ENCODE measurements at regions not wholly inside any gene's neighbourhood (a gene's known extent, or its start where the extent isn't known, plus 50 kb on each side); places are given as distances from the start of the nearest gene placed in this dataset.
"Not testable (repeated sequence)": the region's sequence is repeated elsewhere in the genome, so short reads cannot be mapped to it uniquely, and the experiment has no call there.

DNA sequence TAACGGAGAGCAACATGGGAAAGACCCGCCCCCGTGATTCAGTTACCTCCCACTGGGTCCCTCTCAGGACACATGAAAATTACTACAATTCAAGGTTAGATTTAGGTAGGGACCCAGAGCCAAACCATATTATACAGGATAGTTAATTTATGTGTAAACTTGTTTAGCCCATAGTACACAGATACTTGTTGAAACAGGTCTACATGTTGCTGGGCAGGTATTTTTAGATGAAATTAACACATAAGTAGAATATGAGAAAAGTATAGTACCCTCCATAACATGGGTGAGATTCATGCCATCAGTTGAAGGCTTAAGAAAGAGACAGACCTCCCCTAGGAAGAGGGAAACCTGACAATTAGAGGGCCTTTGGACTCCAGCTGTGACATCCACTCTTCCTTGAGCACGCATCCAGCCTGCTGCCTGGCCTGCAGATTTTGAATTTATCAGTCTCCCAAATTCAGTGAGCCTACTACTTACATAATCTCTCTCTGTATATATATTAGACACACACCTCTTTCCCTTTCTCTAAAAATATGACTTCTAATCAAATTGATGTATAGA is 463.5 kb upstream of the NETO1 start:
- H2BK20ac ChIP-seq (ENCODE audit: low read depth, low read length, poor library complexity, severe bottlenecking) = no peak overlapping the region
- H2AFZ ChIP-seq (ENCODE audit: low read length) = no peak overlapping the region

DNA sequence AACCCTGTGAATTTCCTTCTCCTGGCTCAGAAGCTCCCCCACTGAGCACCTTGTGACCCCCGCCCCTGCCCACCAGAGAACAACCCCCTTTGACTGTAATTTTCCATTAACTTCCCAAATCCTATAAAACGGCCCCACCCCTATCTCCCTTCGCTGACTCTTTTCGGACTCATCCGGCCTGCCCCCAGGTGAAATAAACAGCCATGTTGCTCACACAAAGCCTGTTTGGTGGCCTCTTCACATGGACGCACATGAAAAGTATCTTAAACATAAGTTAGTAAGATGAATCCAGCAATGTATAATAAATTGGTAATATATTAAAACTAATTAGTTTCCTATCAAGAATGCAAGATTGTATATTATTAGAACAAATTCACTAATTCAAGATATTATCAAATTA is 462.3 kb upstream of the NETO1 start:
- H3K23me2 ChIP-seq (ENCODE audit: insufficient read length, low read depth, low read length, poor library complexity, severe bottlenecking); H3K4me2 ChIP-seq (ENCODE audit: insufficient read depth, insufficient read length, low read length): not testable (repeated sequence)

More for the DNA sequence above, 463.5 kb upstream of the NETO1 start:
- no peak overlapping the region for H3K18ac ChIP-seq (ENCODE audit: insufficient read length, low read depth, low read length)
- H2BK5ac ChIP-seq (ENCODE audit: insufficient read length, low read length) = no peak overlapping the region
- Mint-ChIP-seq H3K4me1 (peaks cover 17 to 19% of the 10 kb centered on the region in 2 experiments), H3K27ac (no peak overlapping the region; a peak in 1 of 7 replicates), H3K36me3 (ENCODE audit: insufficient read depth in 1 of 3, low read depth in 3 of 3) (no peaks in the 10 kb centered on the region), H3K4me3 (no peak overlapping the region), H3K9me3 (no peaks in the 10 kb centered on the region), H3K27me3 (ENCODE audit: low read depth) (no peaks in the 10 kb centered on the region)
- H4K5ac ChIP-seq (ENCODE audit: insufficient read length, low read depth, low read length) = no peak overlapping the region
- no peaks in the 10 kb centered on the region for H3K23me2 ChIP-seq (ENCODE audit: insufficient read length, low read depth, low read length, poor library complexity, severe bottlenecking)
- H3K4me1 ChIP-seq (ENCODE audit: insufficient read depth, low read length) = no peaks in the 10 kb centered on the region
- H3K4ac ChIP-seq (ENCODE audit: low read depth, low read length) = no peak overlapping the region
- H2BK15ac ChIP-seq (ENCODE audit: low read depth, low read length) = no peak overlapping the region
- H3K23ac ChIP-seq (ENCODE audit: insufficient read length, low read depth, low read length) = no peak overlapping the region
- no peak overlapping the region for H4K91ac ChIP-seq (ENCODE audit: insufficient read length, low read depth, low read length)
- H2BK120ac ChIP-seq (ENCODE audit: low read depth, low read length, poor library complexity, severe bottlenecking) = no peak overlapping the region
- no peak overlapping the region for H4K8ac ChIP-seq (replicated peaks; ENCODE audit: insufficient read length, low read depth, low read length)
- H2BK12ac ChIP-seq (ENCODE audit: insufficient read length, low read depth, low read length) = no peak overlapping the region
- no peak overlapping the region for H3K9ac ChIP-seq (ENCODE audit: extremely low read depth, insufficient read length, low read length)
- DNase-seq = no peak
- no peak overlapping the region for H2AK5ac ChIP-seq (ENCODE audit: insufficient read length, low read length)
- no peaks in the 10 kb centered on the region for H3K9me3 ChIP-seq (ENCODE audit: control insufficient read depth, low read depth, low read length)
- no peak overlapping the region for H3T11ph ChIP-seq (ENCODE audit: low read length)
- H3K14ac ChIP-seq (ENCODE audit: insufficient read depth, low read length) = no peak overlapping the region
- no CpG with 5 or more reads among the region's 4 CpGs for WGBS (ENCODE audit: extremely low coverage, insufficient read length, low lambda C conversion rate)
- no peaks in the 10 kb centered on the region for H4K20me1 ChIP-seq (ENCODE audit: control insufficient read depth, insufficient read depth, insufficient read length)
- no peak overlapping the region for H3K56ac ChIP-seq (ENCODE audit: insufficient read length, low read depth, low read length)
- no peaks in the 10 kb centered on the region for H3K79me2 ChIP-seq (ENCODE audit: insufficient read depth, low read length)
- H3K27ac ChIP-seq (ENCODE audit: insufficient read length, low read depth, low read length) = no peak overlapping the region
- H3K79me1 ChIP-seq (ENCODE audit: insufficient read depth, low read depth, low read length, poor library complexity, severe bottlenecking) = no peaks in the 10 kb centered on the region
- no peaks in the 10 kb centered on the region for H3K27me3 ChIP-seq (ENCODE audit: insufficient read depth, low read length)
- no peak overlapping the region for H3K4me2 ChIP-seq (ENCODE audit: insufficient read depth, insufficient read length, low read length)
- TF ChIP-seq, protein P1, sequence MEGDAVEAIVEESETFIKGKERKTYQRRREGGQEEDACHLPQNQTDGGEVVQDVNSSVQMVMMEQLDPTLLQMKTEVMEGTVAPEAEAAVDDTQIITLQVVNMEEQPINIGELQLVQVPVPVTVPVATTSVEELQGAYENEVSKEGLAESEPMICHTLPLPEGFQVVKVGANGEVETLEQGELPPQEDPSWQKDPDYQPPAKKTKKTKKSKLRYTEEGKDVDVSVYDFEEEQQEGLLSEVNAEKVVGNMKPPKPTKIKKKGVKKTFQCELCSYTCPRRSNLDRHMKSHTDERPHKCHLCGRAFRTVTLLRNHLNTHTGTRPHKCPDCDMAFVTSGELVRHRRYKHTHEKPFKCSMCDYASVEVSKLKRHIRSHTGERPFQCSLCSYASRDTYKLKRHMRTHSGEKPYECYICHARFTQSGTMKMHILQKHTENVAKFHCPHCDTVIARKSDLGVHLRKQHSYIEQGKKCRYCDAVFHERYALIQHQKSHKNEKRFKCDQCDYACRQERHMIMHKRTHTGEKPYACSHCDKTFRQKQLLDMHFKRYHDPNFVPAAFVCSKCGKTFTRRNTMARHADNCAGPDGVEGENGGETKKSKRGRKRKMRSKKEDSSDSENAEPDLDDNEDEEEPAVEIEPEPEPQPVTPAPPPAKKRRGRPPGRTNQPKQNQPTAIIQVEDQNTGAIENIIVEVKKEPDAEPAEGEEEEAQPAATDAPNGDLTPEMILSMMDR (conservative IDR thresholded peaks at IDR 0.05) = no peak

More for the DNA sequence above, 462.3 kb upstream of the NETO1 start:
- peak; percentile 41 for DNase-seq
- H3K27me3 Mint-ChIP-seq (ENCODE audit: low read depth); H3K18ac ChIP-seq (ENCODE audit: insufficient read length, low read depth, low read length); H3K79me1 ChIP-seq (ENCODE audit: insufficient read depth, low read depth, low read length, poor library complexity, severe bottlenecking); H2AK5ac ChIP-seq (ENCODE audit: insufficient read length, low read length); H3K4ac ChIP-seq (ENCODE audit: low read depth, low read length); H4K5ac ChIP-seq (ENCODE audit: insufficient read length, low read depth, low read length); H4K91ac ChIP-seq (ENCODE audit: insufficient read length, low read depth, low read length); H2BK120ac ChIP-seq (ENCODE audit: low read depth, low read length, poor library complexity, severe bottlenecking); H3K36me3 Mint-ChIP-seq (ENCODE audit: insufficient read depth in 1 of 3, low read depth in 3 of 3); H3K4me1 ChIP-seq (ENCODE audit: insufficient read depth, low read length); H3K9ac ChIP-seq (ENCODE audit: extremely low read depth, insufficient read length, low read length); H3K27me3 ChIP-seq (ENCODE audit: insufficient read depth, low read length); H3T11ph ChIP-seq (ENCODE audit: low read length); H2AFZ ChIP-seq (ENCODE audit: low read length); H3K9me3 ChIP-seq (ENCODE audit: control insufficient read depth, low read depth, low read length); H3K56ac ChIP-seq (ENCODE audit: insufficient read length, low read depth, low read length); H4K20me1 ChIP-seq (ENCODE audit: control insufficient read depth, insufficient read depth, insufficient read length); H2BK20ac ChIP-seq (ENCODE audit: low read depth, low read length, poor library complexity, severe bottlenecking); H2BK15ac ChIP-seq (ENCODE audit: low read depth, low read length); H3K14ac ChIP-seq (ENCODE audit: insufficient read depth, low read length); H4K8ac ChIP-seq (replicated peaks; ENCODE audit: insufficient read length, low read depth, low read length); H2BK5ac ChIP-seq (ENCODE audit: insufficient read length, low read length); H3K23ac ChIP-seq (ENCODE audit: insufficient read length, low read depth, low read length); H2BK12ac ChIP-seq (ENCODE audit: insufficient read length, low read depth, low read length); H3K9me3 Mint-ChIP-seq; H3K27ac ChIP-seq (ENCODE audit: insufficient read length, low read depth, low read length); H3K4me3 Mint-ChIP-seq; H3K79me2 ChIP-seq (ENCODE audit: insufficient read depth, low read length): not testable (repeated sequence)
- Mint-ChIP-seq H3K27ac (peak overlapping the region in 1 of 3 experiments; percentile 76; a peak in 1 of 7 replicates), H3K4me1 (peaks cover 17 to 19% of the 10 kb centered on the region in 2 experiments)
- no CpG with 5 or more reads among the region's 6 CpGs for WGBS (ENCODE audit: extremely low coverage, insufficient read length, low lambda C conversion rate)

Measured in H9 (cell line).